SU-DHL-6 (cell line): ENCODE measurements at regions not wholly inside any gene's neighbourhood (a gene's known extent, or its start where the extent isn't known, plus 50 kb on each side); places are given as distances from the start of the nearest gene placed in this dataset.

Experiments
- H2AFZ ChIP-seq: fragments of 200-600 bp; sonication (generic); 2 replicates; pipeline ENCODE4 v1.6.1; 2014; ENCODE audit warnings: low read depth, mild to moderate bottlenecking, moderate library complexity, mixed read lengths, antibody characterized with exemption, low read length; ENCODE audit not compliant: severe bottlenecking
- H3F3A ChIP-seq: fragments of 200-600 bp; shearing (Covaris generic); 2 replicates; pipeline ENCODE4 v1.6.0; 2016; ENCODE audit warnings: antibody characterized with exemption, mild to moderate bottlenecking; ENCODE audit not compliant: insufficient read depth
- H3K27ac ChIP-seq: fragments of 200-600 bp; sonication (generic); 2 replicates; pipeline ENCODE4 v1.5.1; 2016; ENCODE audit warnings: low read depth, mild to moderate bottlenecking, low read length, moderate library complexity, mixed read lengths
- H3K27me3 ChIP-seq: fragments of 200-600 bp; sonication (generic), shearing (Covaris generic); 2 replicates; pipeline ENCODE4 v1.6.0; 2014; ENCODE audit warnings: mild to moderate bottlenecking, low read length
- H3K36me3 ChIP-seq: fragments of 200-600 bp; sonication (generic); 2 replicates; pipeline ENCODE4 v1.6.1; 2014; ENCODE audit warnings: mild to moderate bottlenecking, low read length, mixed read lengths
- H3K4me2 ChIP-seq: fragments of 300-600, 200-600 bp; shearing (Covaris generic), sonication (generic); 2 replicates; pipeline ENCODE4 v1.6.0; 2014; ENCODE audit warnings: low read length, low read depth, mild to moderate bottlenecking; ENCODE audit not compliant: poor library complexity, severe bottlenecking
- H3K4me3 ChIP-seq: fragments of 200-600 bp; sonication (generic); 2 replicates; pipeline ENCODE4 v1.5.1; 2014; ENCODE audit warnings: antibody characterized with exemption, low read length, mild to moderate bottlenecking, mixed read lengths; ENCODE audit not compliant: insufficient read depth, poor library complexity, severe bottlenecking
- H3K79me2 ChIP-seq: fragments of 200-600 bp; sonication (generic); 2 replicates; pipeline ENCODE4 v1.6.1; 2014; ENCODE audit warnings: mild to moderate bottlenecking, low read length, moderate library complexity; ENCODE audit not compliant: insufficient read depth
- H3K9ac ChIP-seq: fragments of 200-600 bp; sonication (generic); 2 replicates; pipeline ENCODE4 v1.7.0; 2014; ENCODE audit warnings: mild to moderate bottlenecking, low read length
- H3K9me2 ChIP-seq: fragments of 200-600 bp; sonication (generic); replicated peaks from 2 replicates; pipeline ENCODE4 v1.6.1; 2014; ENCODE audit warnings: low read length; ENCODE audit not compliant: insufficient read depth
- H3K9me3 ChIP-seq: fragments of 200-600 bp; sonication (generic); 2 replicates; pipeline ENCODE4 v1.6.1; 2014; ENCODE audit warnings: low read length, mixed read lengths; ENCODE audit not compliant: insufficient read depth
- H4K20me1 ChIP-seq: fragments of 200-600 bp; sonication (generic); 2 replicates; pipeline ENCODE4 v1.6.1; 2014; ENCODE audit warnings: low read depth, mild to moderate bottlenecking, antibody characterized with exemption, low read length, moderate library complexity, mixed read lengths
- CTCF ChIP-seq: fragments of 200-600 bp; sonication (generic); IDR thresholded peaks from one replicate; pipeline ENCODE4 v1.5.1; 2017; ENCODE audit warnings: antibody characterized with exemption, mild to moderate bottlenecking, low read length, moderate library complexity; ENCODE audit not compliant: insufficient read depth, poor library complexity, severe bottlenecking
- EZH2phosphoT487 ChIP-seq: fragments of 200-600 bp; sonication (generic), shearing (Covaris generic); conservative IDR thresholded peaks from 2 replicates; pipeline ENCODE4 v1.6.1; 2018; ENCODE audit warnings: mild to moderate bottlenecking, antibody characterized with exemption, low read length, moderate library complexity, mixed read lengths

DNA sequence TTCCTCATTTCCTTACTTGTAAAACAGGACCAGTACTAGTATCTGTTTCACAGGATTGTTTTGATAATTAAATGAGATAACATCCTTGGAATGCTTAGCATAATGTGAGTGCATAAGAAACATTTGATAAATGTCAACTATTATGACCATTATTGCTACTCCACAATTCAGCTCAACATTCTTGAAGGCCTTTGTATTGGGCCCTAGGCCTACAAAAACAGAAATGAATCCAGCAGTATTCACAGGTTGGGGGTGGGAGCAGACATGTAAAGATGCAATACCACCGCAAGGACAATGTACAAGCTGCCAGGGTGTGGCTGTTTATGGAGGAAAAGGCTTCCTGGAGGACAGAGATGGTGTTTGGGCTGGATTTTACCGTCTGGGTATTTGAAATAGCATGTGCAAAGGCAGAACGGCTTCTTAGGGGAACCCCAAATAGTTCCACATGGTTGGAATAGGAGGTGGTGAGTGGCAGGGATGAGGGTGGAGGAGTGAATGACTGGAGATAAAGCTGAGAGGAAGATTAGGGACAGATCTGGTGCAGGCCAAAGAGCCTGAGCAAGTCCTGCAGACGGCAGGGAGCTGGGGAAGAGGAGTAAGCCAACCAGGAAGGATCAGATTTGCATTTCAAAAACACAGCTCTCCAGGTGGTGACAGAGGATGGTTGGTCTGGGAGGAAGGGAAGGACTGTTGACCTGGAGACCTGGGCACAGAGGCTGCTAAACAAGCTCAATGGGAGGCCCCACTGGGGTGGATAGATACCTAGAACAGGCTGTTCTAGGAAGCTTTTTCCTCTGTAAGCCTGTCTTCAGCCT lies 57.0 kb upstream of the EPB41L1 start:
- Histone ChIP-seq H3K79me2 (no peaks in the 10 kb centered on the region), H3K27me3 (no peaks in the 10 kb centered on the region), H3K9me2 (no peaks in the 10 kb centered on the region), H3K9me3 (no peaks in the 10 kb centered on the region), H3F3A (no peaks in the 10 kb centered on the region), H3K9ac (no peak overlapping the region), H3K4me3 (no peak overlapping the region), H3K36me3 (no peaks in the 10 kb centered on the region), H3K4me2 (peak overlapping the region; percentile 18), H4K20me1 (no peaks in the 10 kb centered on the region), H3K27ac (no peak overlapping the region), H2AFZ (no peak overlapping the region)
- TF ChIP-seq EZH2phosphoT487 (no peak), CTCF (no peak)

DNA sequence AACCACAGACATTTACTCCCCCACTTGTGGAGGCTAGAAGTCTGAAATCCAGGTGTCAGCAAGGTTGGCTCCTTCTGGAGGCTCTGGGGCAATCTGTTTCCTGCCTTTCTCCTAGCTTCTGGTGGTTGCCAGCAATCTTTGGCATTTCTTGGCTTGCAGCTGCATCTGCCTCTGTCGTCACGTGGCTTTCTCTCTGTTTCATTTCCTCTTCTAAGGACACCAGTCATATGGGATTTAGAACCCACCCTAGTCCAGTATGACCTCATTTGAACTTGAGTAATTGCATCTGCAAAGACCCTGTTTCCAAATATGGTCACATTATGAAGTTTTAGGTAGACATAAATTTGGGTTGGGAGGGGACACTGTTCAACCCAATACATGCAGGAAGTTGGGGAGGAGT lies 56.2 kb upstream of the EPB41L1 start:
- TF ChIP-seq CTCF (no peak), EZH2phosphoT487 (no peak)
- Histone ChIP-seq H4K20me1 (no peaks in the 10 kb centered on the region), H3K4me3 (no peak overlapping the region), H3K27me3 (no peaks in the 10 kb centered on the region), H3K9me3 (no peaks in the 10 kb centered on the region), H3K9ac (no peak overlapping the region), H3F3A (no peaks in the 10 kb centered on the region), H3K36me3 (no peaks in the 10 kb centered on the region), H3K9me2 (no peaks in the 10 kb centered on the region), H2AFZ (no peak overlapping the region), H3K27ac (no peak overlapping the region), H3K79me2 (no peaks in the 10 kb centered on the region), H3K4me2 (peak overlapping the region; percentile 18)

- no peaks in the 10 kb centered on the region for H3K27me3 ChIP-seq
- H3K4me2 ChIP-seq = no peak overlapping the region
- no peaks in the 10 kb centered on the region for H3K9me3 ChIP-seq
- no peaks in the 10 kb centered on the region for H3K79me2 ChIP-seq
- no peaks in the 10 kb centered on the region for H4K20me1 ChIP-seq
- no peak overlapping the region for H3K4me3 ChIP-seq
- H3K27ac ChIP-seq = no peak overlapping the region
- TF ChIP-seq EZH2phosphoT487 (no peak), CTCF (no peak)
- no peaks in the 10 kb centered on the region for H3K9me2 ChIP-seq
- no peaks in the 10 kb centered on the region for H3F3A ChIP-seq
- H2AFZ ChIP-seq = no peak overlapping the region
- H3K9ac ChIP-seq = no peak overlapping the region
- H3K36me3 ChIP-seq = no peaks in the 10 kb centered on the region
These were observed 55.4 kb upstream of the EPB41L1 start for GRCh38 chr20:36099106-36099505.
